Neuron (in vitro differentiated cells): ENCODE measurements at regions not wholly inside any gene's neighbourhood (a gene's known extent, or its start where the extent isn't known, plus 50 kb on each side); places are given as distances from the start of the nearest gene placed in this dataset.

Experiments used
- H2AFZ ChIP-seq: one replicate; pipeline ENCODE4 v1.6.1; 2013; ENCODE audit warnings: low read depth, mild to moderate bottlenecking, inconsistent platforms, low read length, moderate library complexity
- H3K27me3 ChIP-seq: one replicate; pipeline ENCODE4 v1.6.1; 2013; ENCODE audit warnings: low read length; ENCODE audit not compliant: insufficient read depth
- H3K36me3 ChIP-seq: one replicate; pipeline ENCODE4 v1.6.1; 2013; ENCODE audit warnings: low read length; ENCODE audit not compliant: insufficient read depth
- H3K4me1 ChIP-seq: one replicate; pipeline ENCODE4 v1.6.1; 2013; ENCODE audit warnings: low read length; ENCODE audit not compliant: insufficient read depth
- H3K4me3 ChIP-seq: 2 replicates; pipeline ENCODE4 v1.5.1; 2013; ENCODE audit warnings: mild to moderate bottlenecking, low read length, moderate library complexity
- H3K9me3 ChIP-seq: one replicate; pipeline ENCODE4 v1.6.1; 2013; ENCODE audit warnings: low read length

GRCh38 chr9:690517-691111 lies 150.9 kb upstream of the DMRT1 start:
- H3K36me3 ChIP-seq = no peaks in the 10 kb centered on the region

GRCh38 chr9:691825-692400 lies 149.6 kb upstream of the DMRT1 start:
- no peaks in the 10 kb centered on the region for H3K9me3 ChIP-seq
- no peaks in the 10 kb centered on the region for H3K27me3 ChIP-seq
- H3K4me3 ChIP-seq = no peak overlapping the region
- no peak overlapping the region for H2AFZ ChIP-seq
- H3K4me1 ChIP-seq = peaks cover 18% of the 10 kb centered on the region
- H3K36me3 ChIP-seq = no peaks in the 10 kb centered on the region

More at GRCh38 chr9:690517-691111, 150.9 kb upstream of the DMRT1 start:
- Histone ChIP-seq H3K4me3 (no peak overlapping the region), H3K9me3 (peaks cover 2% of the 10 kb centered on the region), H3K4me1 (peaks cover 18% of the 10 kb centered on the region), H3K27me3 (no peaks in the 10 kb centered on the region), H2AFZ (no peak overlapping the region)

- Histone ChIP-seq H3K9me3 (no peaks in the 10 kb centered on the region), H3K4me1 (peaks cover 18% of the 10 kb centered on the region), H3K36me3 (no peaks in the 10 kb centered on the region), H2AFZ (peak overlapping the region; percentile 52), H3K4me3 (no peak overlapping the region), H3K27me3 (no peaks in the 10 kb centered on the region)
Measured at GRCh38 chr9:692636-693129, 148.8 kb upstream of the DMRT1 start.

- H2AFZ ChIP-seq = peak overlapping the region; percentile 52
- H3K4me3 ChIP-seq = peak overlapping the region; percentile 21
- H3K27me3 ChIP-seq = no peaks in the 10 kb centered on the region
- H3K4me1 ChIP-seq = peaks cover 18% of the 10 kb centered on the region
- no peaks in the 10 kb centered on the region for H3K9me3 ChIP-seq
- H3K36me3 ChIP-seq = no peaks in the 10 kb centered on the region
Measured at GRCh38 chr9:693201-694091, 148.1 kb upstream of the DMRT1 start.

- H3K27me3 ChIP-seq = no peaks in the 10 kb centered on the region
- no peaks in the 10 kb centered on the region for H3K36me3 ChIP-seq
- H3K4me3 ChIP-seq = no peak overlapping the region
- H2AFZ ChIP-seq = peak overlapping the region; percentile 52
- no peaks in the 10 kb centered on the region for H3K9me3 ChIP-seq
- H3K4me1 ChIP-seq = peaks cover 18% of the 10 kb centered on the region
Measured at GRCh38 chr9:694092-694402, 147.4 kb upstream of the DMRT1 start.

- peak overlapping the region; percentile 52 for H2AFZ ChIP-seq
- no peak overlapping the region for H3K4me3 ChIP-seq
- H3K27me3 ChIP-seq = no peaks in the 10 kb centered on the region
- no peaks in the 10 kb centered on the region for H3K36me3 ChIP-seq
- no peaks in the 10 kb centered on the region for H3K9me3 ChIP-seq
- peaks cover 18% of the 10 kb centered on the region for H3K4me1 ChIP-seq
Measured at GRCh38 chr9:694403-695154, 146.9 kb upstream of the DMRT1 start.

GRCh38 chr9:695252-695651 lies 146.2 kb upstream of the DMRT1 start:
- Histone ChIP-seq H3K36me3 (no peaks in the 10 kb centered on the region), H2AFZ (no peak overlapping the region), H3K4me1 (peaks cover 18% of the 10 kb centered on the region), H3K9me3 (no peaks in the 10 kb centered on the region), H3K27me3 (no peaks in the 10 kb centered on the region), H3K4me3 (no peak overlapping the region)

- Histone ChIP-seq H2AFZ (no peak overlapping the region), H3K36me3 (no peaks in the 10 kb centered on the region), H3K9me3 (no peaks in the 10 kb centered on the region), H3K27me3 (no peaks in the 10 kb centered on the region), H3K4me1 (peaks cover 18% of the 10 kb centered on the region), H3K4me3 (no peak overlapping the region)
Measured at GRCh38 chr9:696332-697323, 144.9 kb upstream of the DMRT1 start.

GRCh38 chr9:698276-698675 lies 143.2 kb upstream of the DMRT1 start:
- Histone ChIP-seq H3K4me1 (peaks cover 14% of the 10 kb centered on the region), H3K9me3 (no peaks in the 10 kb centered on the region), H2AFZ (no peak overlapping the region), H3K27me3 (no peaks in the 10 kb centered on the region), H3K36me3 (no peaks in the 10 kb centered on the region), H3K4me3 (no peak overlapping the region)

GRCh38 chr9:698954-699353 lies 142.5 kb upstream of the DMRT1 start:
- H3K4me1 ChIP-seq = peaks cover 7% of the 10 kb centered on the region
- H3K36me3 ChIP-seq = no peaks in the 10 kb centered on the region
- no peaks in the 10 kb centered on the region for H3K27me3 ChIP-seq
- H3K4me3 ChIP-seq = no peak overlapping the region
- H2AFZ ChIP-seq = no peak overlapping the region
- no peaks in the 10 kb centered on the region for H3K9me3 ChIP-seq

GRCh38 chr9:699396-699795 lies 142.1 kb upstream of the DMRT1 start:
- Histone ChIP-seq H3K4me1 (peaks cover 2% of the 10 kb centered on the region), H3K9me3 (no peaks in the 10 kb centered on the region), H2AFZ (no peak overlapping the region), H3K36me3 (no peaks in the 10 kb centered on the region), H3K27me3 (no peaks in the 10 kb centered on the region), H3K4me3 (no peak overlapping the region)
